Parathyroid adenoma (tissue), 2 donors: ENCODE measurements at regions not wholly inside any gene's neighbourhood (a gene's known extent, or its start where the extent isn't known, plus 50 kb on each side); places are given as distances from the start of the nearest gene placed in this dataset.

Source experiments
- H2AFZ ChIP-seq: fragments of 300-600 bp; sonication (generic); one replicate; pipeline ENCODE4 v1.7.0; 2017; ENCODE audit warnings: antibody characterized with exemption, mild to moderate bottlenecking
- H3K27ac ChIP-seq: fragments of 300-600 bp; sonication (generic); one replicate; pipeline ENCODE4 v1.7.0; 2017
- H3K27me3 ChIP-seq: fragments of 300-600 bp; sonication (generic); one replicate; pipeline ENCODE4 v1.7.0; 2017; ENCODE audit warnings: low read length; ENCODE audit not compliant: control insufficient read depth, insufficient read depth
- H3K36me3 ChIP-seq: fragments of 300-600 bp; sonication (generic); one replicate; pipeline ENCODE4 v1.7.0; 2017; ENCODE audit warnings: low read length; ENCODE audit not compliant: control insufficient read depth, insufficient read depth
- H3K4me1 ChIP-seq: fragments of 300-600 bp; sonication (generic); one replicate; pipeline ENCODE4 v1.7.0; 2017; ENCODE audit warnings: control low read depth
- H3K4me2 ChIP-seq: fragments of 300-600 bp; sonication (generic); one replicate; pipeline ENCODE4 v1.7.0; 2017; ENCODE audit warnings: low read length
- H3K4me3 ChIP-seq: fragments of 300-600 bp; sonication (generic); one replicate; pipeline ENCODE4 v1.7.0; 2017; ENCODE audit warnings: low read depth, low read length
- H3K79me2 ChIP-seq: fragments of 300-600 bp; sonication (generic); one replicate; pipeline ENCODE4 v1.7.0; 2017; ENCODE audit warnings: control low read depth
- H3K9ac ChIP-seq: fragments of 300-600 bp; sonication (generic); one replicate; pipeline ENCODE4 v1.7.0; 2017; ENCODE audit warnings: mild to moderate bottlenecking
- H3K9me3 ChIP-seq: fragments of 300-600 bp; sonication (generic); one replicate; pipeline ENCODE4 v1.7.0; 2017; ENCODE audit warnings: low read length; ENCODE audit not compliant: control insufficient read depth
- TF ChIP-seq, protein P1 (sequence below): fragments of 300-600 bp; sonication (generic); IDR thresholded peaks from one replicate; pipeline ENCODE4 v1.7.0; 2017; ENCODE audit warnings: antibody characterized with exemption, mild to moderate bottlenecking
- donor health status: primary hyperparathyroidism.

- Histone ChIP-seq H3K9me3 (no peaks in the 10 kb centered on the region), H3K4me2 (no peak overlapping the region), H3K79me2 (no peaks in the 10 kb centered on the region), H3K36me3 (no peaks in the 10 kb centered on the region), H2AFZ (no peak overlapping the region), H3K27me3 (no peaks in the 10 kb centered on the region), H3K9ac (no peak overlapping the region), H3K4me1 (no peaks in the 10 kb centered on the region), H3K27ac (no peak overlapping the region), H3K4me3 (no peak overlapping the region)
- TF ChIP-seq, protein P1, sequence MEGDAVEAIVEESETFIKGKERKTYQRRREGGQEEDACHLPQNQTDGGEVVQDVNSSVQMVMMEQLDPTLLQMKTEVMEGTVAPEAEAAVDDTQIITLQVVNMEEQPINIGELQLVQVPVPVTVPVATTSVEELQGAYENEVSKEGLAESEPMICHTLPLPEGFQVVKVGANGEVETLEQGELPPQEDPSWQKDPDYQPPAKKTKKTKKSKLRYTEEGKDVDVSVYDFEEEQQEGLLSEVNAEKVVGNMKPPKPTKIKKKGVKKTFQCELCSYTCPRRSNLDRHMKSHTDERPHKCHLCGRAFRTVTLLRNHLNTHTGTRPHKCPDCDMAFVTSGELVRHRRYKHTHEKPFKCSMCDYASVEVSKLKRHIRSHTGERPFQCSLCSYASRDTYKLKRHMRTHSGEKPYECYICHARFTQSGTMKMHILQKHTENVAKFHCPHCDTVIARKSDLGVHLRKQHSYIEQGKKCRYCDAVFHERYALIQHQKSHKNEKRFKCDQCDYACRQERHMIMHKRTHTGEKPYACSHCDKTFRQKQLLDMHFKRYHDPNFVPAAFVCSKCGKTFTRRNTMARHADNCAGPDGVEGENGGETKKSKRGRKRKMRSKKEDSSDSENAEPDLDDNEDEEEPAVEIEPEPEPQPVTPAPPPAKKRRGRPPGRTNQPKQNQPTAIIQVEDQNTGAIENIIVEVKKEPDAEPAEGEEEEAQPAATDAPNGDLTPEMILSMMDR = no peak
Measured at GRCh38 chr5:60232036-60232795, 338.7 kb upstream of the PDE4D start.

DNA sequence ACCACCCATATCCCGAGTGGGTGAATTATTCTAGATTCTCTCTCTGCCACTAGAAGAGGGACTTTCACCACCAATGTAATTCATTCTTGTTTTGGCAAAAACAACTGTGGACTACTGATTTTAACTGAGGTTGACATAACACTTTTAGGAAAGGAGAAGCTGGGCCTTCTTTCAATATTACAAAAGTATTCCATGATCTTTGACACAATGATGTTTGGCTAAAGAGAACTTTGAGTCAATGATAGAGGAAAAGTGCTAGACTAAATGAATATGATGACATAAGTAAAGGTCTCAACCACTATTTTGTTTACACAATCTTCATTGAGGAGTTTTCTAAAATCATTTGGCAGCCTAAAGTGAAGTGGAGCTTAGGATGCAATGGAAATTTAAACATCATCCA lies 336.9 kb upstream of the PDE4D start:
- TF ChIP-seq, protein P1 = no peak
- H2AFZ ChIP-seq = no peak overlapping the region
- H3K4me3 ChIP-seq = no peak overlapping the region
- no peaks in the 10 kb centered on the region for H3K27me3 ChIP-seq
- H3K27ac ChIP-seq = no peak overlapping the region
- H3K4me2 ChIP-seq = no peak overlapping the region
- no peaks in the 10 kb centered on the region for H3K79me2 ChIP-seq
- no peak overlapping the region for H3K9ac ChIP-seq
- H3K36me3 ChIP-seq = no peaks in the 10 kb centered on the region
- H3K9me3 ChIP-seq = no peaks in the 10 kb centered on the region
- no peaks in the 10 kb centered on the region for H3K4me1 ChIP-seq

DNA sequence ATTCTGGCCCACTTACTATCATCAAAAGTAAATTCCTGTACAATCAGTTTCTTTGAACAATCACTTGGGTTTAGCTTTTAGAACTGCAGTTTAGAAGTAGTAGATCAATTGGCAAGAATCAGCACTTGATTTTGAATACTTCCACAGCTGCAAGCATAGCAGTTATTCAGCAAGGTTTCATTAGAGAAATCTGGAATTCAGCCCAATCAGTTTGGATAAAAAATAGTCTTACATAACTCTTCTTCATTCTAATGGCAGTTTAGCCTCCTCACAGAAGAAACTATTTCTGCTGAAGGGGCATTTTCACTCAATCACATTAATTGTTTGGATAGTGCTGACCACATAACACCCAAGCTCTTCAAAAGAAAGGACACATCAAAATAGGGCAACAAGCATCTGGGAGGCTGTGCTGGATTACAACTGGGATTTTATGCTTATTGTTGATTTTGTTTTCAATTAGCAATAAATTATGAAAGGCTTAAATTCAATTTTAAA lies 336.2 kb upstream of the PDE4D start:
- H3K4me2 ChIP-seq = no peak overlapping the region
- no peak overlapping the region for H3K4me3 ChIP-seq
- H3K4me1 ChIP-seq = no peaks in the 10 kb centered on the region
- H3K79me2 ChIP-seq = no peaks in the 10 kb centered on the region
- H3K36me3 ChIP-seq = no peaks in the 10 kb centered on the region
- H3K27me3 ChIP-seq = no peaks in the 10 kb centered on the region
- TF ChIP-seq, protein P1 = no peak
- no peak overlapping the region for H2AFZ ChIP-seq
- no peak overlapping the region for H3K27ac ChIP-seq
- no peaks in the 10 kb centered on the region for H3K9me3 ChIP-seq
- no peak overlapping the region for H3K9ac ChIP-seq

DNA sequence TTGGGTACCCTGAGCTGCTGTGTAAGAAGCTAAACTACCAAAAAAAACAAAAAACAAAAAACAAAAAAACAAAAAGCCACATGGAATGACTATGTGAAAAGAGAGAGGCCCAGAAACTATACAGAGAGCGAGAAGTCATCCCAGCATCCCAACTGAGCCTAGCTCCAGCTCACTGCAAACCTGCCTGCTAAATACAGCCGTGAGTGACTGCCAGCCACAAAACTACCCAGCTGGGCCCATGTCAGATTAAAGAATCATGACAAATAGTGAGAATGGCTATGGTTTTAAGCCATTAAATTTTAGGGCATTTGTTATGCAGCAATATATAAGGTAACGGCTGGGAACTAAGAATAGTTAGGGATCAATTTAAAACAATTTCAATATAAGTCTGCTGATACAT lies 335.1 kb upstream of the PDE4D start:
- Histone ChIP-seq H3K27ac (no peak overlapping the region), H3K4me1 (no peaks in the 10 kb centered on the region), H3K4me3 (no peak overlapping the region), H3K79me2 (no peaks in the 10 kb centered on the region), H3K9ac (no peak overlapping the region), H2AFZ (no peak overlapping the region), H3K4me2 (no peak overlapping the region), H3K36me3 (no peaks in the 10 kb centered on the region), H3K27me3 (no peaks in the 10 kb centered on the region), H3K9me3 (no peaks in the 10 kb centered on the region)
- TF ChIP-seq, protein P1 = no peak

DNA sequence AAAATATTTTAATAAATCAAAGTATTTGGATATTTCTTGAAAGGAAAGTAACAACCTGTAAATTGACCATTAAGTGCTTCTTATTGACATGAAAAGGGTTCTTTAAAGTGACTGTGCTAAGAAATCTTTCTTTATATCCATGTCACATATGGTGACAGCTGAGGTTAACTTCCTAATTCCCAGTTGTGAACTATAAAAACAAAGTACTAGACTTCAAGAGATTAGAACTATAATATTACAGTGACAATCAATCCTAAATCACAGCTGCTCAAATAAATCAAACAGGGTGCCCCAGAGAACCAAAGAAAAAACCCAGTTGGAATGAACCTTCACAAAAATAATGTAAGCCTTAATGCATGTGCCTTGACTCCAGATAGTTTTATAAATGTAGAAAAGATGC lies 332.6 kb upstream of the PDE4D start:
- no peak overlapping the region for H3K4me2 ChIP-seq
- no peak overlapping the region for H3K27ac ChIP-seq
- H3K36me3 ChIP-seq = no peaks in the 10 kb centered on the region
- H3K9ac ChIP-seq = no peak overlapping the region
- no peaks in the 10 kb centered on the region for H3K79me2 ChIP-seq
- H3K4me3 ChIP-seq = no peak overlapping the region
- H3K4me1 ChIP-seq = no peaks in the 10 kb centered on the region
- TF ChIP-seq, protein P1 = no peak
- no peak overlapping the region for H2AFZ ChIP-seq
- no peaks in the 10 kb centered on the region for H3K27me3 ChIP-seq
- H3K9me3 ChIP-seq = no peaks in the 10 kb centered on the region
